ENCODE measurements at regions not wholly inside any gene's neighbourhood (a gene's known extent, or its start where the extent isn't known, plus 50 kb on each side); places are given as distances from the start of the nearest gene placed in this dataset.

GRCh38 chr10:16314259-16314658 is 122.6 kb upstream of the PTER start:
- TF ChIP-seq, protein P1, sequence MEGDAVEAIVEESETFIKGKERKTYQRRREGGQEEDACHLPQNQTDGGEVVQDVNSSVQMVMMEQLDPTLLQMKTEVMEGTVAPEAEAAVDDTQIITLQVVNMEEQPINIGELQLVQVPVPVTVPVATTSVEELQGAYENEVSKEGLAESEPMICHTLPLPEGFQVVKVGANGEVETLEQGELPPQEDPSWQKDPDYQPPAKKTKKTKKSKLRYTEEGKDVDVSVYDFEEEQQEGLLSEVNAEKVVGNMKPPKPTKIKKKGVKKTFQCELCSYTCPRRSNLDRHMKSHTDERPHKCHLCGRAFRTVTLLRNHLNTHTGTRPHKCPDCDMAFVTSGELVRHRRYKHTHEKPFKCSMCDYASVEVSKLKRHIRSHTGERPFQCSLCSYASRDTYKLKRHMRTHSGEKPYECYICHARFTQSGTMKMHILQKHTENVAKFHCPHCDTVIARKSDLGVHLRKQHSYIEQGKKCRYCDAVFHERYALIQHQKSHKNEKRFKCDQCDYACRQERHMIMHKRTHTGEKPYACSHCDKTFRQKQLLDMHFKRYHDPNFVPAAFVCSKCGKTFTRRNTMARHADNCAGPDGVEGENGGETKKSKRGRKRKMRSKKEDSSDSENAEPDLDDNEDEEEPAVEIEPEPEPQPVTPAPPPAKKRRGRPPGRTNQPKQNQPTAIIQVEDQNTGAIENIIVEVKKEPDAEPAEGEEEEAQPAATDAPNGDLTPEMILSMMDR (IDR thresholded peaks at IDR 0.05), result no peak
- TF ChIP-seq POLR2A (IDR thresholded peaks at IDR 0.05) (no peak), POLR2AphosphoS5 (IDR thresholded peaks at IDR 0.05) (no peak)
